ENCODE measurements at regions not wholly inside any gene's neighbourhood (a gene's known extent, or its start where the extent isn't known, plus 50 kb on each side); places are given as distances from the start of the nearest gene placed in this dataset.
A peak's percentile ranks its signal among the peaks of the same experiment; 100 is the strongest.

GRCh38 chr3:107258300-107258699 is 118.9 kb upstream of the CCDC54 start:
- Histone ChIP-seq H3K4me3 (no peak overlapping the region), H3K36me3 (no peaks in the 10 kb centered on the region), H3K27ac (no peak overlapping the region), H3K9me3 (no peaks in the 10 kb centered on the region), H3K27me3 (replicated peaks; ENCODE audit: insufficient read depth) (no peaks in the 10 kb centered on the region), H3K4me1 (ENCODE audit: control insufficient read depth in 1 of 2, low read depth in 2 of 2) (peaks cover 0 to 8% of the 10 kb centered on the region in 2 donors)
- no peak for TF ChIP-seq CTCF (IDR thresholded peaks at IDR 0.05)
- DNase-seq (ENCODE audit: low spot score) = no peak
- no peak for ATAC-seq (ENCODE audit: insufficient number of reproducible peaks, low FRiP score, low read depth)

- no peaks in the 10 kb centered on the region for H3K9me3 ChIP-seq
- ATAC-seq (ENCODE audit: insufficient number of reproducible peaks, low FRiP score, low read depth) = no peak
- no peaks in the 10 kb centered on the region for H3K27me3 ChIP-seq (replicated peaks; ENCODE audit: insufficient read depth)
- peaks cover 0 to 8% of the 10 kb centered on the region in 2 donors for H3K4me1 ChIP-seq (ENCODE audit: control insufficient read depth in 1 of 2, low read depth in 2 of 2)
- H3K4me3 ChIP-seq = no peak overlapping the region
- no peak for DNase-seq (ENCODE audit: low spot score)
- H3K27ac ChIP-seq = peak overlapping the region in 1 of 2 donors; percentile 3
- no peak for TF ChIP-seq CTCF (IDR thresholded peaks at IDR 0.05)
- H3K36me3 ChIP-seq = no peaks in the 10 kb centered on the region
Observed at GRCh38 chr3:107260207-107260606, 117.0 kb upstream of the CCDC54 start.

GRCh38 chr3:107263269-107264021 is 113.8 kb upstream of the CCDC54 start:
- no peak for DNase-seq (ENCODE audit: low spot score)
- H3K27ac ChIP-seq = no peak overlapping the region

GRCh38 chr3:107264888-107265287 is 112.4 kb upstream of the CCDC54 start:
- Histone ChIP-seq H3K27ac (no peak overlapping the region), H3K9me3 (no peaks in the 10 kb centered on the region), H3K4me3 (no peak overlapping the region), H3K36me3 (no peaks in the 10 kb centered on the region), H3K27me3 (replicated peaks; ENCODE audit: insufficient read depth) (no peaks in the 10 kb centered on the region), H3K4me1 (ENCODE audit: control insufficient read depth in 1 of 2, low read depth in 2 of 2) (peaks cover 0 to 8% of the 10 kb centered on the region in 2 donors)
- TF ChIP-seq CTCF (IDR thresholded peaks at IDR 0.05) = no peak
- no peak for DNase-seq (ENCODE audit: low spot score)
- no peak for ATAC-seq (ENCODE audit: insufficient number of reproducible peaks, low FRiP score, low read depth)

More at GRCh38 chr3:107263269-107264021, 113.8 kb upstream of the CCDC54 start:
- no peak for ATAC-seq (ENCODE audit: insufficient number of reproducible peaks, low FRiP score, low read depth)
- Histone ChIP-seq H3K4me3 (peak overlapping the region; percentile 55), H3K9me3 (no peaks in the 10 kb centered on the region), H3K36me3 (no peaks in the 10 kb centered on the region), H3K27me3 (replicated peaks; ENCODE audit: insufficient read depth) (no peaks in the 10 kb centered on the region), H3K4me1 (ENCODE audit: control insufficient read depth in 1 of 2, low read depth in 2 of 2) (peaks cover 0 to 8% of the 10 kb centered on the region in 2 donors)
- TF ChIP-seq CTCF (IDR thresholded peaks at IDR 0.05) = no peak

GRCh38 chr3:107265526-107265925 is 111.7 kb upstream of the CCDC54 start:
- ATAC-seq (ENCODE audit: insufficient number of reproducible peaks, low FRiP score, low read depth) = no peak
- no peak for TF ChIP-seq CTCF (IDR thresholded peaks at IDR 0.05)
- Histone ChIP-seq H3K36me3 (no peaks in the 10 kb centered on the region), H3K4me1 (ENCODE audit: control insufficient read depth in 1 of 2, low read depth in 2 of 2) (peaks cover 0 to 3% of the 10 kb centered on the region in 2 donors), H3K9me3 (no peaks in the 10 kb centered on the region), H3K27ac (no peak overlapping the region), H3K27me3 (replicated peaks; ENCODE audit: insufficient read depth) (no peaks in the 10 kb centered on the region), H3K4me3 (no peak overlapping the region)
- DNase-seq (ENCODE audit: low spot score) = no peak
